Right atrium auricular region (tissue), 2 donors: ENCODE measurements at regions not wholly inside any gene's neighbourhood (a gene's known extent, or its start where the extent isn't known, plus 50 kb on each side); places are given as distances from the start of the nearest gene placed in this dataset.

ENCODE experiments used
- DNase-seq: peaks from one replicate; pipeline ENCODE4 v3.0.0-alpha.2; 2019; ENCODE audit warnings: low spot score
- H3K27ac ChIP-seq, 2 donors: fragments of 200-600 bp; sonication (generic); 1 replicate in 1 of 2; 2 replicates in 1 of 2; pipeline ENCODE4 v1.5.1; 2016 to 2019
- H3K27me3 ChIP-seq, 2 donors: fragments of 200-600 bp; sonication (generic); one replicate each; pipeline versions ENCODE4 v1.5.1 to v1.6.0; 2017 to 2019
- H3K36me3 ChIP-seq: fragments of 200-600 bp; sonication (generic); one replicate; pipeline ENCODE4 v1.5.1; 2016
- H3K4me1 ChIP-seq, 2 donors: fragments of 200-600 bp; sonication (generic); one replicate each; pipeline versions ENCODE4 v1.5.1 to v1.6.0; 2017 to 2019
- H3K4me3 ChIP-seq, 2 donors: fragments of 200-600 bp; sonication (generic); 1 replicate in 1 of 2; 2 replicates in 1 of 2; pipeline ENCODE4 v1.5.1; 2017 to 2019; ENCODE audit warnings: mild to moderate bottlenecking in 1 of 2, moderate library complexity in 1 of 2
- H3K9me3 ChIP-seq, 2 donors: fragments of 200-600 bp; sonication (generic); one replicate each; pipeline ENCODE4 v1.5.1; 2019
- CTCF ChIP-seq, 2 donors: fragments of 200-600 bp; sonication (generic); IDR thresholded peaks; one replicate each; pipeline ENCODE4 v1.5.1; 2019; ENCODE audit warnings: antibody characterized with exemption in 2 of 2

- no peaks in the 10 kb centered on the region for H3K9me3 ChIP-seq
- TF ChIP-seq CTCF (IDR thresholded peaks at IDR 0.05), result no peak
- H3K36me3 ChIP-seq, result no peaks in the 10 kb centered on the region
- no peaks in the 10 kb centered on the region for H3K27me3 ChIP-seq
- H3K4me3 ChIP-seq, result no peak overlapping the region
- no peak for DNase-seq
- no peak overlapping the region for H3K27ac ChIP-seq
- H3K4me1 ChIP-seq, result no peaks in the 10 kb centered on the region
Measured at GRCh38 chr2:62430146-62430545, 75.8 kb downstream of the TMEM17 start.

GRCh38 chr2:62427146-62427545, 78.8 kb downstream of the TMEM17 start:
- no peak for TF ChIP-seq CTCF (IDR thresholded peaks at IDR 0.05)
- peak; percentile 16 for DNase-seq
- Histone ChIP-seq H3K9me3 (no peaks in the 10 kb centered on the region), H3K27ac (no peak overlapping the region), H3K36me3 (no peaks in the 10 kb centered on the region), H3K27me3 (no peaks in the 10 kb centered on the region), H3K4me1 (no peaks in the 10 kb centered on the region), H3K4me3 (no peak overlapping the region)

GRCh38 chr2:62426154-62426912, 79.7 kb downstream of the TMEM17 start:
- no peaks in the 10 kb centered on the region for H3K9me3 ChIP-seq
- H3K4me3 ChIP-seq, result no peak overlapping the region
- no peaks in the 10 kb centered on the region for H3K4me1 ChIP-seq
- TF ChIP-seq CTCF (IDR thresholded peaks at IDR 0.05), result no peak
- no peaks in the 10 kb centered on the region for H3K36me3 ChIP-seq
- DNase-seq, result peak; percentile 44
- H3K27ac ChIP-seq, result no peak overlapping the region
- H3K27me3 ChIP-seq, result no peaks in the 10 kb centered on the region

- no peak overlapping the region for H3K27ac ChIP-seq
- TF ChIP-seq CTCF (IDR thresholded peaks at IDR 0.05), result no peak
- H3K9me3 ChIP-seq, result no peaks in the 10 kb centered on the region
- H3K27me3 ChIP-seq, result no peaks in the 10 kb centered on the region
- no peaks in the 10 kb centered on the region for H3K36me3 ChIP-seq
- no peaks in the 10 kb centered on the region for H3K4me1 ChIP-seq
- DNase-seq, result no peak
- no peak overlapping the region for H3K4me3 ChIP-seq
Measured at GRCh38 chr2:62425684-62426083, 80.3 kb downstream of the TMEM17 start.

GRCh38 chr2:62424899-62425298, 81.1 kb downstream of the TMEM17 start:
- Histone ChIP-seq H3K36me3 (no peaks in the 10 kb centered on the region), H3K27me3 (no peaks in the 10 kb centered on the region), H3K4me1 (no peaks in the 10 kb centered on the region), H3K9me3 (no peaks in the 10 kb centered on the region), H3K4me3 (no peak overlapping the region), H3K27ac (no peak overlapping the region)
- DNase-seq, result peak; percentile 53
- TF ChIP-seq CTCF (IDR thresholded peaks at IDR 0.05), result no peak
